Stimulated activated naive CD8-positive, alpha-beta T cell treated with anti-CD3 and anti-CD28 coated beads, Interleukin-15, Interleukin-2, amounts not matched to agents 100 U/mL and 50 U/mL, for 24 hours (primary cell): ENCODE measurements at regions not wholly inside any gene's neighbourhood (a gene's known extent, or its start where the extent isn't known, plus 50 kb on each side); places are given as distances from the start of the nearest gene placed in this dataset.

ENCODE experiments used
- ATAC-seq: fragments of 150-1000 bp; cut with Tn5 transposase; one replicate; pipeline ENCODE4 v1.10.0; 2021
- DNase-seq: peaks from one replicate; pipeline ENCODE4 v3.0.0; 2021

DNA sequence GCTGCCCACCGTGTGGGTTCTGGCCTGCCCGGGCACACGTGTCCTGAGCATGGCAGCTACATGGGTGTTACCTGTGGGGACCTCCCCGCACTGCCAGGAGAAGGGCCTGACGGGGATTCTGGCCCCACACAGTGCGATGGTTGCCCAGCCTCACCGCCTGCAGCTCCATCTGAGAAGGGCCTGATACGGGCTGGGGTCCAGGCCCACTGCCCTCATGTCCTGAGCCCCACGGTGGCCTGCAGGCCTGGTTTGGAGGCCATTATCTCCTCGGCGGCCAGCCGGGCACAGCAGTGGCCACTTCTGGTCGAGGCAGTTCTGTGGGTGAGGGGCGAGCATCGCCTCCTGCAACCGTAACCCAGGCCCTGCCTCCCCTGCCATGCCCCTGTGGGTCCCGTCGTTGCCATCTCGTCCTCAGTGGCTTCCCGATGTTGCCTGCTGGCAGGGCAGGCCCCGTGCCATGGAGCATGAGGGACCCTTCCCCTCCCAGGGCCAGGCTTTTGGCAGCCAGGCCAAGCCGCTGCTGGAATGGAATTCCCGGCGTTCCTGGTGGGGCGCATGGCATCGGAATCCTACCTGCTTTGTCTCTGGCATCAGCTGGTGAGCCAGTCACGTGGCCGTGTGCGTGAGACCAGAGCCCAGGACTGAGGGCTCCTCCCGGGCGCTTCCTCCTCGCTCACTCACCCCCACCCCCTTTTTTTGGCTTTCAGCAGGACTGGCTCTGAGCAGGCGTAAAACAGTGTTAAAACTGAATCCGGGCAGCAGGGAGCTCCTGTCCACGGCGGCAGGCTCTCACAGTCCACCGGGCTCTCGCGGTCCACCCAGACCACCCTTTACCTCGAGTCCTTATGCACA is 71.9 kb upstream of the PPARA start:
- DNase-seq (no peak), ATAC-seq (no peak)

- DNase-seq (no peak), ATAC-seq (no peak)
These were observed 71.0 kb upstream of the PPARA start for GRCh38 chr22:46079093-46079860.

GRCh38 chr22:46079861-46080821 is 70.2 kb upstream of the PPARA start:
- DNase-seq (no peak), ATAC-seq (no peak)

- DNase-seq: no peak
These were observed 69.1 kb upstream of the PPARA start for GRCh38 chr22:46081036-46081830.

GRCh38 chr22:46081831-46082210 is 68.5 kb upstream of the PPARA start:
- ATAC-seq (no peak), DNase-seq (no peak)

More at GRCh38 chr22:46081036-46081830, 69.1 kb upstream of the PPARA start:
- no peak for ATAC-seq

GRCh38 chr22:46082633-46083032 is 67.7 kb upstream of the PPARA start:
- ATAC-seq: no peak
- no peak for DNase-seq

GRCh38 chr22:46083383-46084350 is 66.7 kb upstream of the PPARA start:
- ATAC-seq (no peak), DNase-seq (no peak)

GRCh38 chr22:46084376-46084775 is 66.0 kb upstream of the PPARA start:
- ATAC-seq (no peak), DNase-seq (no peak)

DNA sequence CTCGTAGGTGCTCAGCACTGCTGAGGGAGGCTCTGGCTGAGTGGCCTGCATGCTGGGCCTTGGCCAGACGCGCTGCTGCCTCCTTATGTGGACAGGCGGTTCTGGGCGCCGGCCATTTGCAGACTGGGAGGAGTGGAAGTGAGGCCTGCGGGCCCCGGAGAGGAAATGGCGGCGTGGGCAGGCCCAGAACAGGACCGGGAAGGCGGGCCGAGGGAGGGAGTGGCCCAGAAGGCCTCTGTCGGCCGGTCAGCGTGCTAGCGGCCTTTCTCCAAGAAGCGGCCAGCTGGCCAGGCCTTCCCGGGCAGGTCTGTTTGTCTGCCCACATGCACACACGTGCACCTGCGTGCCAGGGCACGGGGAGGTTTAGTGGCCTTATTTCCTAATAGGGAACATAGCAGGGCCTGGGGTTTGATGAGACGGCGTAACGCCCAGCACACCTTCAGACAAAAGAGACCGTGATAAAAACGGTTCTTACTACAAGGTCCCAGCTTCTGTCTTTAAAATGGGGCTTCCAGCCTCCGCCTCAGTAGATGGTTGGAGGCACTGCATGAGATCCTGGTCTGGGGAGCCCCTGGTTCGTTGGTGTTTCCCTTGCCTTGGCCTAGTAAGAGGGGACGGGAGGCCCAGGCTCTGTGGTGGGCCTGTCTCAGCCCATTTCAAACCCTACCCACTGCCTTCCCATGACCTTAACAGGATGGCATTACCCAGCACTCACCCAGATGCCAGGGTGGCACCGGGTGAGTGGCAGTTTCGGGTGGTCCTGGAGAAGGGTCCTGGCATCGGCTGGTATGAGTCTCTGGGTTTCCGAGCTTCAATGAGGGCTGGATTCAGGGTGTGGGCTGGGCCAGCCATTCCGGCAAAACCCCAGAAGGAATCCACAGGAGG is 65.1 kb upstream of the PPARA start:
- no peak for ATAC-seq
- DNase-seq: no peak

GRCh38 chr22:46085828-46086576 is 64.3 kb upstream of the PPARA start:
- DNase-seq (no peak), ATAC-seq (no peak)

GRCh38 chr22:46086577-46087335 is 63.6 kb upstream of the PPARA start:
- no peak for ATAC-seq
- no peak for DNase-seq

- ATAC-seq: no peak
- DNase-seq: no peak
These were observed 63.0 kb upstream of the PPARA start for GRCh38 chr22:46087336-46087690.

DNA sequence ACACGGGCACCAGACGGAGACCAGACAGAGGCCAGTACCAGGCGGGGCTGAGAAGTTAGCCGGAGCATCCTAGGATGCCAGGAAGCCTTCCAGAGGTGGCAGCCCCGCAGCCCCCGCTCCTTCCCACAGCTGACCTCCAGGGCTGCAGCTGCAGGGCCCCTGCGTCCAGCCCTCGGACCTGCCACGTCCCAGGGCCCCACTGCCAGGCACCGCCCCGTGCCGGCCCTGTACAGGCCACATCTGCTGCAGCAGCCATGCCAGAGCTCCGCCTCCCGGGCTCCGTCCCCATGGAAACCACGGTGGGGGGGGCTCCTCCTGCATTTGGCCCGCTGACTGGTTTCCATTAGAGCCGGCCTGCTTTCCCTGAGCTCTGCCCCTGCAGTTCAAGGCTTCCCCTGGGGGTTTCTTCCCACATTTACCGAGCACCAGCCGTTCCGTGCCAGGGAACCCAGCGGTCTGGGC is 62.5 kb upstream of the PPARA start:
- DNase-seq (no peak), ATAC-seq (no peak)

DNA sequence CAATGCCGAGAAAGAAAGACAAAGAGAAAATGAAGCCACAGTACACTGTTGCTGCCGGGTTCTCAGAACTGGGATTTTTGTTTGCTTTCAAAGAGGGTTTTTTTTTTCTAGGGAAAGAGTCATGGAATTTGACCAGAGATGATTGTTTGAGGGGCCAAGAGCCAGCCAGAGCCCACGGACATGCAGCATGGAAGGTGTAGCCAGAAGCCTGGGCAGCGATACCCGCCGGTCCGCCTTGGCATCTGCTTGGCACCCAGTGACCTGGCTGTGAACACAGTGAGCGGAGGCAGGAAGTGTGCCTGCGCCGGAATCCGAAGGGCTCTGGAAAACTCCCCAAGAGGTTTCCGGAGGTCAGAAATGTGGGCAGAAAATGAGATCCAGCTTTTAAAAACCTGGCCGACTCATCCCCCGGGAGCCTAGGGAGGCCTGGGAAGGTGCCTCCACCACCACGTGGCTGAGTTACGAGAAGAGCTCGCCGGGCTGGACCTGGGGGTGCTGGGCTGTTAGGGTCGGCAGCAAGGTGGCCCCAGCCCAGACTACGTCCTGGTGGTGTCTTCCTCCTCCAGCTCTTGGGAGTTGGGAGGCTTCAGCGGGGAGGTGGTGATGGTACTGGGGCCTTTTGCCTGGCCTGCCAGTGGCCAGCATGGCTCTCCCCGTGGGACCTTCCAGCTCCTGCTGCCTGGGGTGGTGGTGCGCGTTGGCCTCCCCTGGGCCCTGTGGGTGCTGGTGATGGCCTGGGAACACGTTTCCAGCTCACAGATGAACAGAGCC is 61.6 kb upstream of the PPARA start:
- no peak for DNase-seq
- no peak for ATAC-seq

DNA sequence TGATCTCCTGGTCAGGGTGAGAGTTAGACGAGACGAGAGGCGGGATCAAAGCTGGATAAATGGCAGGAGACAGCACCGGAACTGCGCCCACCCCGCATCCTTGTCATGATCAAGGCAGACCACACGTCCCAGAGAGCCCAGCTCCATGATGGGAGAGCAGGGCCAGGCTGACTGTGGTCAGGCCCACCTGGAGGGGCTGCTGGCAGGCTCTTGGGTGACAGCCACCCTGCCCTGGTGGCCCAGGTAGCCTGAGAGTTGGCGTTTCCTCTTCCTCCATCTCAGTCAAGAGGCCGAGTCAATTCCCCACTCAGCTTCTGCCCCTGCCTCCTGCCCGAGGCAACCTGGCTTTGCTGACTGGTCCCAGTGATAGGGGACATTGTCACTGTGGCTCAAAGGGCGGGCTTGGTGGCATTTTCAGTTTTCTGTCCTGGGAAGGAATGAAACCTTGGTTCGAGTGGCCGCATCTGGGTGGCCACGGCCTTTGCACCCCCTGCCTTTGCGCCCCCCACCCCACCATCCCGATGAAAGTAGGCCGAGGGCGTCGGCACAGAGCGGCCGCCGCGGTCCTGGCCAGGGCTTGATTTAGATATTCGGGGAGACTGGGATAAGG is 60.8 kb upstream of the PPARA start:
- no peak for ATAC-seq

DNA sequence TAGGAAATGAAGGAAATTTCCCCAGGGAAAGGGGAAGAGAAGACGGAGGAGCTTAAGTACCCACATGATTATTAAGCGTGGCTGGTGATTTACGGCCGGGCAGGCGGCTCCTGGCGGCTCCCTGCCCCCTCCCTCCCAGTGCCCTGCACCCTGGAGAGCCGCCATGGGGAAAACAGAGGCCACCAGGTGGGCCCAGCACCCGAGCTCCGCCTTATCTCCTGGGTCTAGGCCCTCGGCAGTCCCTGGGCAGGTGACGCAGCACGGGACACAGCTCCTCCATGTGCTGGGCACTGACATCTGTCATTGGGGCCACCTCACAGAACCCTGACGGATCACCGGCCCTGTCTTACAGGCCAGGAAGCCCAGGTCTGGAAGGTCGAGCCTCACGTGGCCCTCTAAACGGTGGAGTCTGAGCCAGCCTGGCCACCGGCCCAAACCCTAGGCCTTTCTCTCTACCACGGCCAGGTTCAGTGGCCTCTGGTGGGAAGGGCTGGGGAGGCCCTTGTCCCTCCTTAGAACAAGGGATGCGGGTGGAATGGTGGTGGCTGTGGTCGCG is 60.2 kb upstream of the PPARA start:
- DNase-seq (no peak), ATAC-seq (no peak)

More for the DNA sequence above, 60.8 kb upstream of the PPARA start:
- DNase-seq: no peak
